Retinal pigment epithelial cell (primary cell): ENCODE measurements at regions not wholly inside any gene's neighbourhood (a gene's known extent, or its start where the extent isn't known, plus 50 kb on each side); places are given as distances from the start of the nearest gene placed in this dataset.
"Not testable (repeated sequence)": the region's sequence is repeated elsewhere in the genome, so short reads cannot be mapped to it uniquely, and the experiment has no call there.

Experiments used
- DNase-seq: peaks from one replicate; pipeline ENCODE4 v3.0.0-alpha.2; 2010; ENCODE audit warnings: low read depth
- H3K4me3 ChIP-seq: 2 replicates; pipeline ENCODE4 v1.5.1; 2011; ENCODE audit warnings: mild to moderate bottlenecking, low read length, control low read depth, moderate library complexity
- CTCF ChIP-seq: conservative IDR thresholded peaks from 2 replicates; pipeline ENCODE4 v1.5.1; 2011; ENCODE audit warnings: low read depth, low read length, control low read depth, inconsistent platforms

GRCh38 chr12:67096533-67097318 is 172.4 kb upstream of the CAND1 start:
- no peak overlapping the region for H3K4me3 ChIP-seq
- no peak for TF ChIP-seq CTCF
- no peak for DNase-seq

DNA sequence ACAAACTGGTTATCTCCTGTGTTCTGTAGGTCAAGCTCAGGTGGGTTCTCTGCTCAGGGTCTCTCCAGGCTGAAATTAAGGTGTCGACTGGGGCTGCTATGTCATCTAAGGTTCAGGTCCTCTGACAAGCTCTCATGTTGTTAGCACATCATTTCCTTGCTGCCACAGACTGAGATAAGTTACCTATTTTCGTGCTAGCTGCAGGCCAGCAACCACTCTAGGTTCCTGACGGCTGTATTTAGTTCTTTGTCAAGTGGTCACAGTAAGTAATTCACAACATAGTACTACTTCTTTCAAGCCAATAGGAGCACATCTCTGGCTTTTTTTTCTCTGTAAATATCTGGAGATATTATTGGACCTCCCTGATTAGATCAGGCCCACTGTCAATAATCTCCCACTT is 169.3 kb upstream of the CAND1 start:
- DNase-seq: no peak
- no peak for TF ChIP-seq CTCF

GRCh38 chr12:67103521-67103920 is 165.6 kb upstream of the CAND1 start:
- DNase-seq: no peak
- H3K4me3 ChIP-seq: no peak overlapping the region
- no peak for TF ChIP-seq CTCF

More for the DNA sequence above, 169.3 kb upstream of the CAND1 start:
- no peak overlapping the region for H3K4me3 ChIP-seq

DNA sequence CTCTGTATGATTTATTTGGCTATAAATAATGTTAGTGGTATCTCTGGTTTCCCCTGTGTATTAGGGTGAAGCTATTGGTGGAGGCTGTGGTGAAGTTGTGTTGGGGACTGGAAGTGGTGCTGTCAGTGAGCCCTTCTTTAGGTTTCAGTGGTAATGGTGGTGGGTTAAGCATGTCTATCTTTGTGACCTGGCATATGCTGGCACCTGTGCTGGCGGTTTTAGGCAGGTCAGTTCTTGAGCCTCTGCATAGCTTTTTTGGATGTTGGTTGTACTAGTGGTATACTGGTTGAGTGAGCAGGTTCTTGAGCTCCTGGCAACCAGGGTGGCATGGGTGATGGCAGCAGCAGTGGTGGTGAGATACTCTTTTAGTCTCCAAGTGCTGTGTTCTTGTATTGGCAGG is 161.9 kb upstream of the CAND1 start:
- no peak overlapping the region for H3K4me3 ChIP-seq
- DNase-seq: no peak
- TF ChIP-seq CTCF: no peak

DNA sequence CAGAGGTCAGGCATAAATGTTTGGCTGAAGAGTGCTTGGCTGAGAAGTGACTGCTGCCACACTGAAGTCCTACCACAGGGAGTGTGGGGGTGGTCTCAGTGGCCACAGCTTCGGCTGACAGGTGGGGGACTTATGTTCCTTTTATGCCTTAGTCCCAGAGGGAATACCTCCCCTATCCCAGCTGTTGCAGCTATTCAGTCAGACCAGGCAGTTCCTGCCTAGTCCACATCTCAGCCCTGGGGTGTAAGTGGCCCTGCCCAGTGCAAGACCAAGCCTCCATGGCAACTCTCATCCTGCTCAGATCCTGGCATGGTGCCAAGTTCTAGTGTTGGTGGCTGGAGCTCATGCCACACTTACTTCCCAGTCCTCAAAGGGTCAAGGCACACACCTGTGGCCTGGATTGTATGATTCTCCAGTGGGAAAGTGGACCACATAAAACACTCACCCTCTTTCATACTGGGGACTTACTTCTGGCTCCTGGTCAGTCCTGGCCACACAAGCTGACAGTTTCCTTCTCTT is 161.3 kb upstream of the CAND1 start:
- H3K4me3 ChIP-seq: no peak overlapping the region
- DNase-seq: no peak
- TF ChIP-seq CTCF: no peak

DNA sequence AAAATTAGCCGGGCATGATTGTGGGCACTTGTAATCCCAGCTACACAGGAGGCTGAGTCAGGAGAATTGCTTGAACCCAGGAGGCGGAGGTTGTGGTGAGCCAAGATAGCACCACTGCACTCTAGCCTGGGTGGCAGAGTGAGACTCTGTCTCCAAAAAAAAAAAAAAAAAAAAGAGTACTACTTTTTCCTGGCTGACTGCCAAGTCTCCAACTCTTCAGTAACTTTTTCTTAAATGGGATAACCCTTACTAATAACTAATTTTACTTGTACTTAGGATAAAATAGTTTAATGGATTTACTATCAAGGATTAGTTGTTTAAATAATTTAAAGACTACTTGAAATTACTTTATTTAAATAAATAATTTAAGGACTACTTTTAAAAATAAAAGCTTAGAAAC is 158.8 kb upstream of the CAND1 start:
- not testable (repeated sequence) for H3K4me3 ChIP-seq, DNase-seq

DNA sequence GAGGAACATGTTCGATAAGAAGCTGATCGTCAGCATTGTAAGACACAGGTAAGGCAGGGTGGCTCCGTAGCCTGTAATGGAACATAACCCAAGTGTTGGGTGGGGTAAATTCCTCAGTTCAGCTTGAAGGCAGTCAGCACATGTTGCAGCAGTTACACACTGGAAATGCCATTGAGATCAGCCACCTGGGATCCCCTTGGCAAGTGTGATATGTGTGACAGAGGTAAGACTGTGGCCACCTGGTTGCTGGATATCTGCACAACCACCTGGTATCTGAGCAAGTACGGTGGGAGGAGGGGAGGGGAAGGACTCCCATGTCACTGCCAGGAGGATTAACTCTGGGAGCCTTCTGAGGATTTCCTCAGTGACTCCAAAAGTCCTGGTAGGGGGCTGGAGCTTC is 158.0 kb upstream of the CAND1 start:
- no peak overlapping the region for H3K4me3 ChIP-seq
- no peak for DNase-seq
- TF ChIP-seq CTCF: no peak
